ENCODE measurements at regions not wholly inside any gene's neighbourhood (a gene's known extent, or its start where the extent isn't known, plus 50 kb on each side); places are given as distances from the start of the nearest gene placed in this dataset.

- TF ChIP-seq CTCF (IDR thresholded peaks at IDR 0.05) (no peak), EZH2 (IDR thresholded peaks at IDR 0.05; ENCODE audit: borderline replicate concordance, insufficient read depth, low read depth, low read length, poor library complexity, severe bottlenecking) (no peak)
Measured at GRCh38 chr5:171672556-171672955, 113.1 kb upstream of the SMIM23 start.

DNA sequence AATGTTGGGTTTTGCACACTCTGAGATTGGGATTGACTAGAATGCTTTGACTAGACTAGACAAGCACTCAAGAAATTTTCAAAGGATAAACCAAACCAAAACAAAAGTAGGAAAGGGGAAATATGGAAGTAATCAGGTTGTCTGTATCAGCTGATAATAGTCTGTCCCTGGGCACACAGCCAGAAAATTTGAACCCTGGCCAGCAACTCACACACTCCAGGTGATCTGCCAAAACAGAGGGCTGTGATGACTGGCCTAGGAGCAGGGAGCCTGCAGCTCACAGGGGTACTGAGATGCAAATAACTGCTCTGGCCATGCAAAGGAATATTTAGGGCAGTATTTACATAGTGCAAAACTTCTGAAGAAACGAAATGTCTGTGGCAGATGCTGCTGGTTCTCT lies 112.3 kb upstream of the SMIM23 start:
- Mint-ChIP-seq H3K4me1 (no peaks in the 10 kb centered on the region), H3K9me3 (ENCODE audit: insufficient read depth) (peaks cover 2% of the 10 kb centered on the region), H3K27me3 (peaks cover 26% of the 10 kb centered on the region), H3K4me3 (no peak overlapping the region), H3K27ac (no peak overlapping the region)
- no peak for ATAC-seq (ENCODE audit: low read depth)
- no peak for DNase-seq
- Histone ChIP-seq H3K36me3 (replicated peaks in 1 of 2; ENCODE audit: control extremely low read depth in 1 of 2, control insufficient read depth in 1 of 2, extremely low read depth in 1 of 2, insufficient read depth in 2 of 2, low read length in 1 of 2) (no peaks in the 10 kb centered on the region), H3K4me2 (replicated peaks; ENCODE audit: low read depth, low read length, poor library complexity, severe bottlenecking) (no peak overlapping the region), H4K20me1 (ENCODE audit: control insufficient read depth, insufficient read depth, low read length, poor library complexity, severe bottlenecking) (no peaks in the 10 kb centered on the region), H3K9ac (ENCODE audit: low read length) (no peak overlapping the region), H3K27ac (ENCODE audit: low read length in 2 of 2) (no peak overlapping the region), H3K4me3 (ENCODE audit: control extremely low read depth in 1 of 5, extremely low read depth in 1 of 5, insufficient read depth in 1 of 5, low read depth in 2 of 5, low read length in 4 of 5) (no peak overlapping the region), H2AFZ (ENCODE audit: insufficient read depth, low read depth, low read length, poor library complexity, severe bottlenecking) (no peak overlapping the region), H3K27me3 (replicated peaks in 1 of 4; ENCODE audit: control extremely low read depth in 1 of 4, control insufficient read depth in 3 of 4, insufficient read depth in 4 of 4, low read length in 3 of 4) (peaks cover 0 to 3% (median 1%) of the 10 kb centered on the region in 4 experiments), H3K9me3 (ENCODE audit: control extremely low read depth in 1 of 3, control insufficient read depth in 2 of 3, insufficient read depth in 1 of 3, low read length in 2 of 3) (peaks cover 0 to 4% (median 0%) of the 10 kb centered on the region in 3 donors), H3K79me2 (ENCODE audit: control insufficient read depth, insufficient read depth, low read length) (no peaks in the 10 kb centered on the region), H3K4me1 (ENCODE audit: control insufficient read depth in 2 of 2, insufficient read depth in 2 of 2, low read length in 2 of 2) (no peaks in the 10 kb centered on the region)
- TF ChIP-seq EZH2 (IDR thresholded peaks at IDR 0.05; ENCODE audit: borderline replicate concordance, insufficient read depth, low read depth, low read length, poor library complexity, severe bottlenecking) (no peak), CTCF (IDR thresholded peaks at IDR 0.05) (no peak)
- intact Hi-C loops (cut with micrococcal nuclease) = no loop called here
- ChIA-PET POLR2A (no interaction called here), CTCF (no interaction called here)
- WGBS (ENCODE audit: insufficient coverage) = no CpG with 5 or more reads among the region's 1 CpG

More at GRCh38 chr5:171672556-171672955, 113.1 kb upstream of the SMIM23 start:
- no peaks in the 10 kb centered on the region for H3K4me1 Mint-ChIP-seq
- peaks cover 2% of the 10 kb centered on the region for H3K9me3 Mint-ChIP-seq (ENCODE audit: insufficient read depth)
- Histone ChIP-seq H3K4me2 (replicated peaks; ENCODE audit: low read depth, low read length, poor library complexity, severe bottlenecking) (no peak overlapping the region), H3K4me1 (ENCODE audit: control insufficient read depth in 2 of 2, insufficient read depth in 2 of 2, low read length in 2 of 2) (no peaks in the 10 kb centered on the region), H3K9me3 (ENCODE audit: control extremely low read depth in 1 of 3, control insufficient read depth in 2 of 3, insufficient read depth in 1 of 3, low read length in 2 of 3) (peaks cover 0 to 4% (median 0%) of the 10 kb centered on the region in 3 donors), H4K20me1 (ENCODE audit: control insufficient read depth, insufficient read depth, low read length, poor library complexity, severe bottlenecking) (no peaks in the 10 kb centered on the region), H3K9ac (ENCODE audit: low read length) (no peak overlapping the region), H2AFZ (ENCODE audit: insufficient read depth, low read depth, low read length, poor library complexity, severe bottlenecking) (no peak overlapping the region), H3K79me2 (ENCODE audit: control insufficient read depth, insufficient read depth, low read length) (no peaks in the 10 kb centered on the region), H3K36me3 (replicated peaks in 1 of 2; ENCODE audit: control extremely low read depth in 1 of 2, control insufficient read depth in 1 of 2, extremely low read depth in 1 of 2, insufficient read depth in 2 of 2, low read length in 1 of 2) (no peaks in the 10 kb centered on the region), H3K4me3 (ENCODE audit: control extremely low read depth in 1 of 5, extremely low read depth in 1 of 5, insufficient read depth in 1 of 5, low read depth in 2 of 5, low read length in 4 of 5) (no peak overlapping the region), H3K27ac (ENCODE audit: low read length in 2 of 2) (no peak overlapping the region), H3K27me3 (replicated peaks in 1 of 4; ENCODE audit: control extremely low read depth in 1 of 4, control insufficient read depth in 3 of 4, insufficient read depth in 4 of 4, low read length in 3 of 4) (peaks cover 0 to 3% (median 1%) of the 10 kb centered on the region in 4 experiments)
- WGBS (ENCODE audit: insufficient coverage) = 78% methylated on average over 2 of the region's 6 CpGs
- H3K4me3 Mint-ChIP-seq = no peak overlapping the region
- ATAC-seq (ENCODE audit: low read depth) (no peak), DNase-seq (no peak)
- H3K27me3 Mint-ChIP-seq = peaks cover 25% of the 10 kb centered on the region
- ChIA-PET POLR2A (no interaction called here), CTCF (no interaction called here)
- no peak overlapping the region for H3K27ac Mint-ChIP-seq
- intact Hi-C loops (cut with micrococcal nuclease) = no loop called here
